Pancreas (tissue), 10 donors: ENCODE measurements at regions not wholly inside any gene's neighbourhood (a gene's known extent, or its start where the extent isn't known, plus 50 kb on each side); places are given as distances from the start of the nearest gene placed in this dataset.

ENCODE experiments used
- ATAC-seq, 4 donors: fragments of 200-7000 bp; cut with Tn5 transposase; one replicate each; pipeline versions ENCODE4 v1.8.0 to v1.9.1; 2020; ENCODE audit warnings: mild to moderate bottlenecking in 4 of 4, moderate library complexity in 4 of 4
- DNase-seq, 6 donors: peaks; one replicate each; pipeline ENCODE4 v3.0.0-alpha.2; 2020
- FAIRE-seq: peaks from 2 replicates; lab custom pipeline; 2012; peaks lifted over from hg19 to GRCh38; lab: Jason Lieb, UNC
- H3K27ac ChIP-seq, 4 donors: fragments of 200-600 bp; sonication (generic); 1 replicate in 3 of 4; 2 replicates in 1 of 4; pipeline versions ENCODE4 v1.5.0 to v1.8.0; 2020
- H3K27me3 ChIP-seq, 4 donors: fragments of 200-600 bp; one replicate each; pipeline ENCODE4 v1.8.0; 2021
- H3K36me3 ChIP-seq, 3 donors: fragments of 200-600 bp; sonication (generic) in 1 of 3; one replicate each; pipeline versions ENCODE4 v1.5.0 to v1.8.0; 2020 to 2021
- H3K4me1 ChIP-seq, 3 donors: fragments of 200-600 bp; one replicate each; pipeline ENCODE4 v1.8.0; 2021
- H3K4me3 ChIP-seq, 4 donors: fragments of 200-600 bp; sonication (generic) in 2 of 4; one replicate each; pipeline versions ENCODE4 v1.5.0 to v1.8.0; 2020 to 2021
- H3K9me3 ChIP-seq, 4 donors: fragments of 200-600 bp; one replicate each; pipeline ENCODE4 v1.8.0; 2021
- WGBS, 2 donors: extraction: QIAGEN DNeasy Blood & Tissue Kit; methylation state at CpG; one replicate each; pipeline ENCODE4 v1.1.7; 2013; 5-methylcytosine and 5-hydroxymethylcytosine counted together
- intact Hi-C, 3 donors: fragments of 100-400 bp; cut with DNase I; formaldehyde crosslinking; loops; one replicate each; pipeline versions ENCODE4 v1.11.1 to v1.14.2; 2022
- TF ChIP-seq, protein P1 (sequence below), 4 donors: fragments of 200-600 bp; sonication (generic) in 3 of 4; IDR thresholded peaks; one replicate each; pipeline versions ENCODE4 v1.5.0 to v1.8.0; 2021; ENCODE audit warnings: antibody characterized with exemption in 4 of 4
- donor health status: healthy with polysubstance abuse.
- donor health status: DM: no; HTN: no; CAD: no; lungs with moderate emphysema.
- donor health status: DM: no; HTN: no; CAD: no.
- donor health status: control.
- donor health status: control.
- donor health status: Bipolar disorder and iron deficiency.
- donor health status: DM: yes; HTN: yes; CAD: no.
- donor health status: DM: no; HTN: no; CAD: no.
- donor health status: DM: no; HTN: no; CAD: no.
- donor health status: DM: yes; HTN: yes; CAD: no.

DNA sequence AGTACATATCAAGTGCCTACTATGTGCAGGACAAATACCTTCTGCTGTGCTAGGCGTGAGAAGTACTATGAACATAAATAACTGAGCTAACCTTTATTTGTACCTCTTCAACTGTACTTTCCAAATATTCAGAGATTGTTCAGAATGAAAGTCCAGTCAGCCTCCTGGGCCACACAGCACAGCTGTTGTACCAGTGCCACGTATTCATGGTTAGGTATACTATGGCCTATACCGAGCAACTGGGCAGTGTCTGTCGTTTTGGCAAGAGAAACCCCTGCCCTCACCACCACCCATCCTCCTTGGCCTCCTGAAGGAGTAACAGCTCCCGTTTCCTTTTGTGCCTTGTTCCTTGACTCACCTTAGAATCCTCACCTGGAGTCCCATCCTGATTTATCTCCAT, 53.0 kb downstream of the RASSF10 start:
- Histone ChIP-seq H3K4me3 (no peak overlapping the region), H3K36me3 (no peaks in the 10 kb centered on the region), H3K27me3 (no peaks in the 10 kb centered on the region), H3K4me1 (peaks cover 0 to 8% (median 0%) of the 10 kb centered on the region in 3 donors), H3K27ac (no peak overlapping the region), H3K9me3 (no peaks in the 10 kb centered on the region)
- DNase-seq: no peak
- intact Hi-C loops: no loop called here
- WGBS, 2 donors: 82 to 93% methylated on average over 5 of the region's 5 CpGs
- TF ChIP-seq, protein P1, sequence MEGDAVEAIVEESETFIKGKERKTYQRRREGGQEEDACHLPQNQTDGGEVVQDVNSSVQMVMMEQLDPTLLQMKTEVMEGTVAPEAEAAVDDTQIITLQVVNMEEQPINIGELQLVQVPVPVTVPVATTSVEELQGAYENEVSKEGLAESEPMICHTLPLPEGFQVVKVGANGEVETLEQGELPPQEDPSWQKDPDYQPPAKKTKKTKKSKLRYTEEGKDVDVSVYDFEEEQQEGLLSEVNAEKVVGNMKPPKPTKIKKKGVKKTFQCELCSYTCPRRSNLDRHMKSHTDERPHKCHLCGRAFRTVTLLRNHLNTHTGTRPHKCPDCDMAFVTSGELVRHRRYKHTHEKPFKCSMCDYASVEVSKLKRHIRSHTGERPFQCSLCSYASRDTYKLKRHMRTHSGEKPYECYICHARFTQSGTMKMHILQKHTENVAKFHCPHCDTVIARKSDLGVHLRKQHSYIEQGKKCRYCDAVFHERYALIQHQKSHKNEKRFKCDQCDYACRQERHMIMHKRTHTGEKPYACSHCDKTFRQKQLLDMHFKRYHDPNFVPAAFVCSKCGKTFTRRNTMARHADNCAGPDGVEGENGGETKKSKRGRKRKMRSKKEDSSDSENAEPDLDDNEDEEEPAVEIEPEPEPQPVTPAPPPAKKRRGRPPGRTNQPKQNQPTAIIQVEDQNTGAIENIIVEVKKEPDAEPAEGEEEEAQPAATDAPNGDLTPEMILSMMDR (IDR thresholded peaks at IDR 0.05): no peak
- no peak for ATAC-seq
- no peak for FAIRE-seq

DNA sequence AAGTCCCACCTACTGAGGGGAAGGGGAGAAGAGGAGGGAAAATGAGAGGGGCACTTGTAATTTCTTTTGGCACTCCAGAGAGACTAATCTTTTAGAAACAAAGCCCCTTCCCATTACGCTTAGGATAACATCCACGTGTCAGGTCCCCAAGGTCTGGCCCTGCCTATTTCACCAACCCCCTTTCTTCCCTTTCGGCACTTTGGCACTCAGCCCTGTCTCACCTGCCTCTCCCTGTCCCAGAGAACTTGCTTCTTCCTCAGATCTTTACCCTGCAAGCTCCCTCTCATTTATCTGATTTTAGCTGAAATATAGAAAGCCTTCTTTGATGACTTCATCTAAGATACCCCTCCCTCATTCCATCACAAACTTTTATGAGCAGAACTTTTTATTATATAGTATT, 55.5 kb downstream of the RASSF10 start:
- Histone ChIP-seq H3K27me3 (no peaks in the 10 kb centered on the region), H3K36me3 (no peaks in the 10 kb centered on the region), H3K4me1 (peaks cover 0 to 8% (median 0%) of the 10 kb centered on the region in 3 donors), H3K27ac (no peak overlapping the region), H3K9me3 (no peaks in the 10 kb centered on the region), H3K4me3 (no peak overlapping the region)
- DNase-seq (peak in 3 of 6 donors; percentile 18 to 48 (median 40)), FAIRE-seq (no peak), ATAC-seq (peak; percentile 62 to 75 (median 68))
- WGBS, 2 donors: 37 to 40% methylated on average over 3 of the region's 3 CpGs
- intact Hi-C loops: no loop called here
- TF ChIP-seq, protein P1 (IDR thresholded peaks at IDR 0.05): no peak

DNA sequence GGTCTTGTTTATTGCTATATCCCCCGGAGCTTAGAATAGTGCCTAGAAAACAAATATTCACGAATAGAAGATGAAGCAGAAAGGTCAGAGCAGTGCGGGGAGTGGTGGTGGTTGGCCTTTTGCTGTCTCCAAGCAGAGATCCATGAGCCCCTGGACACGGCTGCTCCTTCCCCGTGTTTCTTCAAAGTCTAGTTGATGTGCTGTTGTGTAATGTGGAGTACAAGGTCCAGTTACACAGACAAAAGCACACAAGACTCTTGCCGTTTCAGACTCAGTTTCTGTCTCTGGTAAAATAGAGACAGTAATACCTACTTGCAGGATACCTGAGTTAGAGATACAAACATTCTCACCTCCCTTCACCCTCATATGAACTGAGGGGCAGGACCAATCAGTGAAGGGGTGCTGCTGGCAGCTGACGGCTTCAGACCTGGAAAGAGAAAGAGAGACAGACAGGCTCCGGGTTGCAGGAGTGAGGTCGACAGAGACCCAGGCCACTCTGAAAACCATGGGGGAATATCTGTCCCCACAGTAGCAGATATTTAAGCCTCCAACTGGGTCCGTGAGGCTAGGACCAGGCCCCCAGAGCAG, 56.2 kb downstream of the RASSF10 start:
- ATAC-seq (peak; percentile 70 to 86 (median 75)), FAIRE-seq (no peak), DNase-seq (no peak)
- 41 to 46% methylated on average over 10 of the region's 10 CpGs for WGBS, 2 donors
- Histone ChIP-seq H3K36me3 (no peaks in the 10 kb centered on the region), H3K4me1 (peaks cover 0 to 8% (median 0%) of the 10 kb centered on the region in 3 donors), H3K27ac (no peak overlapping the region), H3K4me3 (no peak overlapping the region), H3K9me3 (no peaks in the 10 kb centered on the region), H3K27me3 (no peaks in the 10 kb centered on the region)
- TF ChIP-seq, protein P1 (IDR thresholded peaks at IDR 0.05): no peak
- intact Hi-C loops: no loop called here

DNA sequence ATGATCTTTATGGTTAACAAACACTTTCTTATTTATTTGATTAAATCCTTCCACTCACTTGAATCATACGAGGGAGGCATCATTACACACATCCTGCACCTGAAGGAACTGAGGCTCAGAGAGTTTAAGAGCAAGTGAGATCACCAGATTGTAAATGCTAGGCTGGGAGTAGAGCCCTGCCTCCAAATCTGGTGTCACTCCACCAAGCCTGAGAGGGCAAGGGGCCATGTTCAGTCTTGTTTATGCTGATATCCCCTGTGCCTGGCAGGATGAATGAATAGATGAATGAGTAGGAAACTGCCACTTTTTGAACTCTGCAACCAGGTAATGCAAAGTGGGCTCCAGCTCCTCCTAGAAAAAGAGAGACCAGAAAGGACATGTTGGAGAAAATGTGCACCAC, 59.1 kb downstream of the RASSF10 start:
- no peak for DNase-seq

More for the DNA sequence above, 59.1 kb downstream of the RASSF10 start:
- Histone ChIP-seq H3K36me3 (no peaks in the 10 kb centered on the region), H3K4me1 (peaks cover 0 to 8% (median 0%) of the 10 kb centered on the region in 3 donors), H3K27ac (no peak overlapping the region), H3K9me3 (no peaks in the 10 kb centered on the region), H3K27me3 (no peaks in the 10 kb centered on the region), H3K4me3 (no peak overlapping the region)
- intact Hi-C loops: no loop called here
- WGBS, 2 donors: 70 to 80% methylated on average over 1 of the region's 1 CpG
- TF ChIP-seq, protein P1 (IDR thresholded peaks at IDR 0.05): no peak
- no peak for ATAC-seq
- no peak for FAIRE-seq
